GM12873 (cell line): ENCODE measurements at regions not wholly inside any gene's neighbourhood (a gene's known extent, or its start where the extent isn't known, plus 50 kb on each side); places are given as distances from the start of the nearest gene placed in this dataset.

Experiments
- TF ChIP-seq, protein P1 (sequence below): IDR thresholded peaks from 2 replicates; pipeline ENCODE4 v1.5.1; 2012; ENCODE audit warnings: low read depth, mild to moderate bottlenecking, moderate library complexity, low read length, control low read depth; ENCODE audit not compliant: insufficient read depth; ENCODE audit errors: missing control alignments

DNA sequence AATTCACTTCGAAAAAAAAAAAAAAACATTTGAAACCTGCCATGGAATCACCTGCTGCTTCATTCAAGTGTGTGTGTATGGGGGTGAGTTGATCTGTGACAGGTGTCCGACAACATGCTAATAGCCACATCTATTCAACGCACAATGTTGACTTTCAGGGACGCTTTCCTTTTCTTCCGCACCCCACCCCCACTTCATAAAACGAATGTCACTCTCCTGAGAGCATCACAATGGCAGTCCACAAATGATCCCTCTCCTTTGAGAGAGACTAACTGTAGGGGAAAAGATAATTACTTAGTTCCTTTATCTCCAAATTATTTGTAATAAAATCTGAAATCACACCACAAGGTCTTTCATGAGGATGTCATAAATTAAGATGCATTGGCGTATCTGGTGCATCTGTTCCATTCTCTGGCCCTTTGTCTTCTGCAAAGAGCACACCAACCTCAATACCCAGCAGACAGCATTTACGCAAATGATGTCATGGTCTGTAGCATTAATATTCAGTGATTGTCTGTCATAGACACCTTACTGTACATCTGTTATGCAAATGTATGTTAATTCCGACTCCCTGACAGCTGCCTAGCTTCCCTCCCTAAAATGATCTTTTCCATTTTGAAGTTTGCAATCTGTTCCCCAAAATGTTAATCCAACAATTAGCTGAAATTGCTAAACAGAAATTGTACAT, 640.0 kb upstream of the BOD1L1 start:
- TF ChIP-seq, protein P1, sequence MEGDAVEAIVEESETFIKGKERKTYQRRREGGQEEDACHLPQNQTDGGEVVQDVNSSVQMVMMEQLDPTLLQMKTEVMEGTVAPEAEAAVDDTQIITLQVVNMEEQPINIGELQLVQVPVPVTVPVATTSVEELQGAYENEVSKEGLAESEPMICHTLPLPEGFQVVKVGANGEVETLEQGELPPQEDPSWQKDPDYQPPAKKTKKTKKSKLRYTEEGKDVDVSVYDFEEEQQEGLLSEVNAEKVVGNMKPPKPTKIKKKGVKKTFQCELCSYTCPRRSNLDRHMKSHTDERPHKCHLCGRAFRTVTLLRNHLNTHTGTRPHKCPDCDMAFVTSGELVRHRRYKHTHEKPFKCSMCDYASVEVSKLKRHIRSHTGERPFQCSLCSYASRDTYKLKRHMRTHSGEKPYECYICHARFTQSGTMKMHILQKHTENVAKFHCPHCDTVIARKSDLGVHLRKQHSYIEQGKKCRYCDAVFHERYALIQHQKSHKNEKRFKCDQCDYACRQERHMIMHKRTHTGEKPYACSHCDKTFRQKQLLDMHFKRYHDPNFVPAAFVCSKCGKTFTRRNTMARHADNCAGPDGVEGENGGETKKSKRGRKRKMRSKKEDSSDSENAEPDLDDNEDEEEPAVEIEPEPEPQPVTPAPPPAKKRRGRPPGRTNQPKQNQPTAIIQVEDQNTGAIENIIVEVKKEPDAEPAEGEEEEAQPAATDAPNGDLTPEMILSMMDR = no peak

GRCh38 chr4:14269824-14270223, 642.3 kb upstream of the BOD1L1 start:
- TF ChIP-seq, protein P1 = no peak

DNA sequence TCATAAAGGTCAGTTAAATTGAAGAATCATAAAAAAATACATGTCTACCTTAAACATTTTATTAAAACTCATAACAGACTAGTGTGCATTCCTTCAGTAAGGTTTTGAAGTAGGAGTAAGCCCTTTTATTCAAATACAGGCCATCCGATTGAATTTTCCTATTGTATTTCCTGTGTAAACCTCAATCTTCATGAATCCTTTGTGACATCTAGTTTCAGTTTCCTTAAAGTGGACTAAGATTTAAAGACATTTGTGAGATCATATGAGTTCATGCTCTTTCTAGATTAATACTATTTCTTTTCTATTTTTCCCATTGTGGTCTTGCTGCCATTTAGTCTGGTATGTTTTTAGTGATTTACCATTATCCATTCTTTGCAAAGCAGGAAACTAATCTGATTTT, 644.7 kb upstream of the BOD1L1 start:
- TF ChIP-seq, protein P1 = no peak

GRCh38 chr4:14277505-14277904, 650.0 kb upstream of the BOD1L1 start:
- TF ChIP-seq, protein P1 = no peak

GRCh38 chr4:14280567-14280966, 653.0 kb upstream of the BOD1L1 start:
- TF ChIP-seq, protein P1 = no peak

DNA sequence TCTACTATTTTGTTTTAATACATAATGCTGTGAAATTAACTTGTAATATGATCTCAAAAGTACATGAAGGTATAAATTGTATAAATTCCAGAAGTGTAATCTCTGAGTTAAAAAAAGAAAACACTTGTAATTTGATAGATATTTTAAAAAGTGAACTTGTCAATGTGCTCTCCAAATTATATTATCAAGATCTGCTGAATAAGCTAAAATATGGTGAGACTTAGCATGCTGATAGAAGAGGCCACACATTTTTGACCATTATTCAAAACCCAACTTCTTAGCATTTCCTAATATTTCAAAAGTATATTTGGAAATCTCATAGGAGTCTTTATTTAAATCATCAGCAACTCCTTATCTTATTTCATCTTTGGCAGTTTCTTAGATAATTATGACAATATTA, 657.1 kb upstream of the BOD1L1 start:
- TF ChIP-seq, protein P1 = no peak

DNA sequence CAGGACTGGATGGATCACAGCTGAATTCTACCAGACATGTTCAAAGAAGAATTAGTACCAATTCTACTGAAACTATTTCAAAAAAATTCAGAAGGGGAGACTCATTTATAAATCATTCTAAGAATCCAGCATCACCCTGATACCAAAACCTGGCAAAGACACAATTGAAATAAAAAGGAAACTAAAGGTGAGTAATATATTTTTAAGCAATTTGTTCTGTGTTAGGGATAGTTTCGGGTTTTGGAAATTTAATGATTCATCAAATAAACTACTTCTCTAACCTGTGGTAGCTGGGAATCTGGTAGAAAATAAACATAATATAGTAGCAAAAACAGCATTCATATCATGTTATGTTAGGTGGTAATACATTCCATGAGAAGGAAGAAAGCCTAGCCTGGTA, 662.2 kb upstream of the BOD1L1 start:
- TF ChIP-seq, protein P1 = no peak
